ENCODE measurements at regions not wholly inside any gene's neighbourhood (a gene's known extent, or its start where the extent isn't known, plus 50 kb on each side); places are given as distances from the start of the nearest gene placed in this dataset.

DNA sequence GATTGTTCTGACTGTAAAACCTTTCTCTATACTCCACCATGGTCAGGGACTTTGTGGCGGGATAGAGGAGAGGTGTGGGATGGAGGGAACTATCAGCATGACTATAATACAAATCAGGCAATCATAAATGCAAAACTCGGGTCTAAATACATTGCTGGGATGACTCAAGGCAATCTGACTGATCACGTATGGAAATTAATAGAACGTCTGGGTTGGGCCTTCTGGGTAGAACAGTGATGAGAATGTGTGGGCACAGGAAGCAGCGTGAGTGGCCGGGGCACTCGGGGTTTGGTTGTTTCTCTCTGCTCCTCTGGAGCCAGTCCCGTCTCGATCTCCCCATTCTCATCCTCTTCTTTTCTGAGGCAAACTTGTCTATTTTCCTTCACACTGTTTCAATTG is 485.8 kb downstream of the VRK1 start:
- Histone ChIP-seq H3K27ac (ENCODE audit: low read depth in 2 of 2, low read length in 1 of 2) (no peak overlapping the region), H3K4me1 (ENCODE audit: control insufficient read depth in 1 of 2, insufficient read depth in 2 of 2, low read depth in 1 of 2, low read length in 1 of 2) (no peaks in the 10 kb centered on the region), H3K79me2 (ENCODE audit: insufficient read depth) (no peaks in the 10 kb centered on the region), H4K20me1 (ENCODE audit: insufficient read depth) (no peaks in the 10 kb centered on the region), H3K9me3 (no peaks in the 10 kb centered on the region), H3K36me3 (replicated peaks in 1 of 2; ENCODE audit: control insufficient read depth in 1 of 2, insufficient read depth in 2 of 2, low read length in 1 of 2) (no peaks in the 10 kb centered on the region), H3K9ac (no peak overlapping the region), H3K4me2 (peak overlapping the region; percentile 44; the same call in 1 of the 2 replicates), H3K4me3 (ENCODE audit: low read depth in 2 of 2, low read length in 1 of 2) (no peak overlapping the region), H3F3A (replicated peaks; ENCODE audit: insufficient read depth) (no peaks in the 10 kb centered on the region), H2AFZ (ENCODE audit: low read depth) (peak overlapping the region; percentile 22; the same call in 1 of the 2 replicates), H3K27me3 (ENCODE audit: insufficient read depth) (no peaks in the 10 kb centered on the region), H3K9me2 (no peaks in the 10 kb centered on the region)
- no peak for DNase-seq
- 5% methylated on average over 9 of the region's 9 CpGs for WGBS (ENCODE audit: low lambda C conversion rate)
- CTCF ChIA-PET: no interaction called here
- TF ChIP-seq, protein P1, sequence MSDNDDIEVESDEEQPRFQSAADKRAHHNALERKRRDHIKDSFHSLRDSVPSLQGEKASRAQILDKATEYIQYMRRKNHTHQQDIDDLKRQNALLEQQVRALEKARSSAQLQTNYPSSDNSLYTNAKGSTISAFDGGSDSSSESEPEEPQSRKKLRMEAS (IDR thresholded peaks at IDR 0.05; ENCODE audit: low read depth): no peak
- no peak for TF ChIP-seq SMC3 (IDR thresholded peaks at IDR 0.05; ENCODE audit: low read depth, low read length)
- no peak for TF ChIP-seq ELF1 (IDR thresholded peaks at IDR 0.05)
- TF ChIP-seq RCOR1 (IDR thresholded peaks at IDR 0.05; ENCODE audit: low read length): no peak
- no peak for TF ChIP-seq EZH2phosphoT487 (IDR thresholded peaks at IDR 0.05; ENCODE audit: borderline replicate concordance, low read depth)
- no peak for TF ChIP-seq NRF1 (IDR thresholded peaks at IDR 0.05; ENCODE audit: low read depth, low read length)
- TF ChIP-seq USF1 (IDR thresholded peaks at IDR 0.05; ENCODE audit: borderline replicate concordance, low read depth): no peak
- TF ChIP-seq FOSL2 (IDR thresholded peaks at IDR 0.05; ENCODE audit: borderline replicate concordance, low read depth): no peak
- POLR2A ChIA-PET: no interaction called here

GRCh38 chr14:97283426-97283825 is 486.2 kb downstream of the VRK1 start:
- H3K9me2 ChIP-seq: no peaks in the 10 kb centered on the region

More at GRCh38 chr14:97283426-97283825, 486.2 kb downstream of the VRK1 start:
- 7% methylated on average over 8 of the region's 8 CpGs for WGBS (ENCODE audit: low lambda C conversion rate)
- CTCF ChIA-PET: no interaction called here
- Histone ChIP-seq H3K9me3 (no peaks in the 10 kb centered on the region), H3K4me1 (ENCODE audit: control insufficient read depth in 1 of 2, insufficient read depth in 2 of 2, low read depth in 1 of 2, low read length in 1 of 2) (no peaks in the 10 kb centered on the region), H3K36me3 (replicated peaks in 1 of 2; ENCODE audit: control insufficient read depth in 1 of 2, insufficient read depth in 2 of 2, low read length in 1 of 2) (no peaks in the 10 kb centered on the region), H3K4me2 (peak overlapping the region; percentile 44; the same call in 1 of the 2 replicates), H3F3A (replicated peaks; ENCODE audit: insufficient read depth) (no peaks in the 10 kb centered on the region), H3K27me3 (ENCODE audit: insufficient read depth) (no peaks in the 10 kb centered on the region), H3K9ac (no peak overlapping the region), H2AFZ (ENCODE audit: low read depth) (no peak overlapping the region), H4K20me1 (ENCODE audit: insufficient read depth) (no peaks in the 10 kb centered on the region), H3K27ac (ENCODE audit: low read depth in 2 of 2, low read length in 1 of 2) (no peak overlapping the region), H3K4me3 (ENCODE audit: low read depth in 2 of 2, low read length in 1 of 2) (no peak overlapping the region), H3K79me2 (ENCODE audit: insufficient read depth) (no peaks in the 10 kb centered on the region)
- no peak for DNase-seq
- TF ChIP-seq GABPA (IDR thresholded peaks at IDR 0.05; ENCODE audit: low read depth) (no peak), MXI1 (IDR thresholded peaks at IDR 0.05; ENCODE audit: low read depth, low read length) (no peak), JUND (IDR thresholded peaks at IDR 0.05) (no peak), POLR2AphosphoS5 (IDR thresholded peaks at IDR 0.05; ENCODE audit: low read depth, low read length) (no peak), SMC3 (IDR thresholded peaks at IDR 0.05; ENCODE audit: low read depth, low read length) (no peak), IRF3 (IDR thresholded peaks at IDR 0.05; ENCODE audit: low read depth, low read length) (no peak), RFX5 (IDR thresholded peaks at IDR 0.05; ENCODE audit: low read length) (no peak), EP300 (IDR thresholded peaks at IDR 0.05; ENCODE audit: borderline replicate concordance in 1 of 2, low read depth in 1 of 2, low read length in 1 of 2) (no peak), RCOR1 (IDR thresholded peaks at IDR 0.05; ENCODE audit: low read length) (no peak), YY1 (IDR thresholded peaks at IDR 0.05; ENCODE audit: low read depth) (no peak)
- TF ChIP-seq, protein P1 (IDR thresholded peaks at IDR 0.05; ENCODE audit: low read depth): no peak
- TF ChIP-seq, protein P2, sequence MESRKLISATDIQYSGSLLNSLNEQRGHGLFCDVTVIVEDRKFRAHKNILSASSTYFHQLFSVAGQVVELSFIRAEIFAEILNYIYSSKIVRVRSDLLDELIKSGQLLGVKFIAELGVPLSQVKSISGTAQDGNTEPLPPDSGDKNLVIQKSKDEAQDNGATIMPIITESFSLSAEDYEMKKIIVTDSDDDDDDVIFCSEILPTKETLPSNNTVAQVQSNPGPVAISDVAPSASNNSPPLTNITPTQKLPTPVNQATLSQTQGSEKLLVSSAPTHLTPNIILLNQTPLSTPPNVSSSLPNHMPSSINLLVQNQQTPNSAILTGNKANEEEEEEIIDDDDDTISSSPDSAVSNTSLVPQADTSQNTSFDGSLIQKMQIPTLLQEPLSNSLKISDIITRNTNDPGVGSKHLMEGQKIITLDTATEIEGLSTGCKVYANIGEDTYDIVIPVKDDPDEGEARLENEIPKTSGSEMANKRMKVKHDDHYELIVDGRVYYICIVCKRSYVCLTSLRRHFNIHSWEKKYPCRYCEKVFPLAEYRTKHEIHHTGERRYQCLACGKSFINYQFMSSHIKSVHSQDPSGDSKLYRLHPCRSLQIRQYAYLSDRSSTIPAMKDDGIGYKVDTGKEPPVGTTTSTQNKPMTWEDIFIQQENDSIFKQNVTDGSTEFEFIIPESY (IDR thresholded peaks at IDR 0.05; ENCODE audit: borderline replicate concordance, low read depth): no peak
- POLR2A ChIA-PET: no interaction called here

Measured in SK-N-SH (cell line).